Transverse colon (tissue), 4 donors: ENCODE measurements at regions not wholly inside any gene's neighbourhood (a gene's known extent, or its start where the extent isn't known, plus 50 kb on each side); places are given as distances from the start of the nearest gene placed in this dataset.

Experiments
- POLR2AphosphoS5 ChIP-seq, 3 donors: sonication (generic); formaldehyde crosslinking; IDR thresholded peaks; one replicate each; pipeline ENCODE4 v1.6.1; 2016; ENCODE audit warnings: antibody characterized with exemption in 3 of 3
- TF ChIP-seq, protein P1 (sequence below), 5 experiments: fragments of 200-600 bp in 3 of 5; fragments of 450-650 bp in 2 of 5; sonication (generic) in 3 of 5; IDR thresholded peaks; 1 replicate in 2 of 5; 2 replicates in 3 of 5; pipeline ENCODE4 v1.5.1; 2016 to 2017; ENCODE audit warnings: antibody characterized with exemption in 5 of 5, inconsistent platforms in 3 of 5, mild to moderate bottlenecking in 2 of 5, moderate library complexity in 1 of 5

DNA sequence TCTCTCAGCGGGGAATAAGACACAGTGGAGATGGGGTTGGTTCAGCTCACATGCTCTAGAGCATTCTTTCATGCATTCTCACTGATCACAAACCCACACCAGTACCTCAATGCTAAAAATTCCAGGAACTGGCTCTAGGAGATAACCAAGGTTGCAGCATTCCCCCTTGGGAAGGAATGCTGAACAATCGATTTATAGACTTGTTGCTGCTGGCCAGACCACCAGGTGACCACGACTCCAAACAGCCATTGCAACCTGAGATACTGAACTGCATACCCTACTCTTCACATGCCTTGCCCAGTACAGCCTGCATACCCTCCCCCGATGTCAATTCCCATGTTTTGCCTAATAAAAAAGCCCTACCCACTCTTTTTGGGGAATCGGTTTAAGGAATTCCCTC lies 75.1 kb upstream of the GPRC5B start:
- TF ChIP-seq, protein P1, sequence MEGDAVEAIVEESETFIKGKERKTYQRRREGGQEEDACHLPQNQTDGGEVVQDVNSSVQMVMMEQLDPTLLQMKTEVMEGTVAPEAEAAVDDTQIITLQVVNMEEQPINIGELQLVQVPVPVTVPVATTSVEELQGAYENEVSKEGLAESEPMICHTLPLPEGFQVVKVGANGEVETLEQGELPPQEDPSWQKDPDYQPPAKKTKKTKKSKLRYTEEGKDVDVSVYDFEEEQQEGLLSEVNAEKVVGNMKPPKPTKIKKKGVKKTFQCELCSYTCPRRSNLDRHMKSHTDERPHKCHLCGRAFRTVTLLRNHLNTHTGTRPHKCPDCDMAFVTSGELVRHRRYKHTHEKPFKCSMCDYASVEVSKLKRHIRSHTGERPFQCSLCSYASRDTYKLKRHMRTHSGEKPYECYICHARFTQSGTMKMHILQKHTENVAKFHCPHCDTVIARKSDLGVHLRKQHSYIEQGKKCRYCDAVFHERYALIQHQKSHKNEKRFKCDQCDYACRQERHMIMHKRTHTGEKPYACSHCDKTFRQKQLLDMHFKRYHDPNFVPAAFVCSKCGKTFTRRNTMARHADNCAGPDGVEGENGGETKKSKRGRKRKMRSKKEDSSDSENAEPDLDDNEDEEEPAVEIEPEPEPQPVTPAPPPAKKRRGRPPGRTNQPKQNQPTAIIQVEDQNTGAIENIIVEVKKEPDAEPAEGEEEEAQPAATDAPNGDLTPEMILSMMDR (IDR thresholded peaks at IDR 0.05), result no peak
- no peak for TF ChIP-seq POLR2AphosphoS5 (IDR thresholded peaks at IDR 0.05)
